ENCODE measurements at regions not wholly inside any gene's neighbourhood (a gene's known extent, or its start where the extent isn't known, plus 50 kb on each side); places are given as distances from the start of the nearest gene placed in this dataset.

- H3K27ac ChIP-seq, result no peak overlapping the region
- no peak for DNase-seq (ENCODE audit: low read depth, low spot score)
- TF ChIP-seq EZH2 (IDR thresholded peaks at IDR 0.05) (no peak), FOXP2 (optimal IDR thresholded peaks at IDR 0.05; ENCODE audit: control extremely low read depth, extremely low read length, insufficient read depth) (no peak), POLR2AphosphoS5 (IDR thresholded peaks at IDR 0.05; ENCODE audit: borderline replicate concordance, low read depth, low read length) (no peak)
- no peak overlapping the region for H3K9ac ChIP-seq (ENCODE audit: insufficient read length)
- H3K36me3 ChIP-seq (ENCODE audit: insufficient read depth, low read length), result no peaks in the 10 kb centered on the region
- H3K4me3 ChIP-seq, result no peak overlapping the region
- no peaks in the 10 kb centered on the region for H3K9me3 ChIP-seq (ENCODE audit: low read depth, low read length)
Measured at GRCh38 chr4:43296946-43297528, 404.5 kb downstream of the GRXCR1 start.

- H3K27ac ChIP-seq, result no peak overlapping the region
- no peak for TF ChIP-seq EZH2 (IDR thresholded peaks at IDR 0.05)
- TF ChIP-seq POLR2AphosphoS5 (IDR thresholded peaks at IDR 0.05; ENCODE audit: borderline replicate concordance, low read depth, low read length), result no peak
- no peak for TF ChIP-seq FOXP2 (optimal IDR thresholded peaks at IDR 0.05; ENCODE audit: control extremely low read depth, extremely low read length, insufficient read depth)
- H3K9ac ChIP-seq (ENCODE audit: insufficient read length), result no peak overlapping the region
- H3K9me3 ChIP-seq (ENCODE audit: low read depth, low read length), result no peaks in the 10 kb centered on the region
- H3K4me3 ChIP-seq, result no peak overlapping the region
- no peaks in the 10 kb centered on the region for H3K36me3 ChIP-seq (ENCODE audit: insufficient read depth, low read length)
- no peak for DNase-seq (ENCODE audit: low read depth, low spot score)
Measured at GRCh38 chr4:43316813-43317212, 424.3 kb downstream of the GRXCR1 start.

GRCh38 chr4:43325220-43325967, 432.9 kb downstream of the GRXCR1 start:
- TF ChIP-seq POLR2AphosphoS5 (IDR thresholded peaks at IDR 0.05; ENCODE audit: borderline replicate concordance, low read depth, low read length) (no peak), EZH2 (IDR thresholded peaks at IDR 0.05) (no peak), FOXP2 (optimal IDR thresholded peaks at IDR 0.05; ENCODE audit: control extremely low read depth, extremely low read length, insufficient read depth) (no peak)
- no peaks in the 10 kb centered on the region for H3K9me3 ChIP-seq (ENCODE audit: low read depth, low read length)
- no peak overlapping the region for H3K9ac ChIP-seq (ENCODE audit: insufficient read length)
- no peak for DNase-seq (ENCODE audit: low read depth, low spot score)
- no peak overlapping the region for H3K4me3 ChIP-seq
- H3K27ac ChIP-seq, result no peak overlapping the region
- H3K36me3 ChIP-seq (ENCODE audit: insufficient read depth, low read length), result no peaks in the 10 kb centered on the region

- H3K9me3 ChIP-seq (ENCODE audit: low read depth, low read length), result no peaks in the 10 kb centered on the region
- no peak overlapping the region for H3K9ac ChIP-seq (ENCODE audit: insufficient read length)
- DNase-seq (ENCODE audit: low read depth, low spot score), result no peak
- no peak overlapping the region for H3K27ac ChIP-seq
- no peaks in the 10 kb centered on the region for H3K36me3 ChIP-seq (ENCODE audit: insufficient read depth, low read length)
- no peak for TF ChIP-seq EZH2 (IDR thresholded peaks at IDR 0.05)
- no peak for TF ChIP-seq POLR2AphosphoS5 (IDR thresholded peaks at IDR 0.05; ENCODE audit: borderline replicate concordance, low read depth, low read length)
- no peak for TF ChIP-seq FOXP2 (optimal IDR thresholded peaks at IDR 0.05; ENCODE audit: control extremely low read depth, extremely low read length, insufficient read depth)
- no peak overlapping the region for H3K4me3 ChIP-seq
Measured at GRCh38 chr4:43330288-43330687, 437.8 kb downstream of the GRXCR1 start.

DNA sequence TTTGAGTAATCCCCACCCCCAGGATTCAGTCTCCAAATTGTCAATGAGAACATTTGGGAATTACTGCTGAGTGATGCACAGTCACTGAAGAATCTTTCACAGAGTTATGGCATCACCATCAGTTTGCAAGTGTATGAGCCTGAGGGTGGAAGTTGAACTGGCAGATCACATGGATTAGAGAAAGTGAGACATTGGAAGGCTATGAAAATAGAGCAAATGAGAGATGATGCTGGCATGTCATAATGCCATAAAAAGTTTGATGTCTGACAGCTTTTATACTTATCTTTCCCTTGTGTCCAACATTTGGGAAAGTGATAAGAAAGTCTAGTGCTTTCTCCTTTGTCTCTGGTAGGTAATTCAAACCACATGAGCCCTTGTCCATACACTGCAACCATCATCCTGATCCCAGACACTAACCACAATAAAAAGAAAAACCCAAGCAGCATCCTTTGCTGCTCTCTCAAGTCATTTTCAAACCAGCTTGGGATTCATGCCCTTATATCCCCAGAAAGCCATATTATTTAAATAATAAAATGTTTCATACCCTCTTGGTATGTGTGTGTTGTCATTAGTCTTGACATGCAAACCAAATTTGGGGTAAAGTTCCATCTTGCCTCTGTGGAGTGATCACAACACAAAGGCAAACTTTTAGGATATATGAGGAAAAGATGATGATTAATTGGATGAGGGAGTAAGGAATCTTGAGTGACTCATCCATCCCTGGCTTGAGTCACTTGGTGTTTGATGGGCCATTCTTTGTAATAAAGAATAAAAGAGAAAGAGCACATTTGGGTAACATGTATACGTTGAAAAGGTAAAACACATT, 438.9 kb downstream of the GRXCR1 start:
- Histone ChIP-seq H3K4me3 (no peak overlapping the region), H3K27ac (no peak overlapping the region), H3K9ac (ENCODE audit: insufficient read length) (no peak overlapping the region), H3K36me3 (ENCODE audit: insufficient read depth, low read length) (no peaks in the 10 kb centered on the region), H3K9me3 (ENCODE audit: low read depth, low read length) (no peaks in the 10 kb centered on the region)
- no peak for DNase-seq (ENCODE audit: low read depth, low spot score)
- TF ChIP-seq FOXP2 (optimal IDR thresholded peaks at IDR 0.05; ENCODE audit: control extremely low read depth, extremely low read length, insufficient read depth), result no peak
- TF ChIP-seq POLR2AphosphoS5 (IDR thresholded peaks at IDR 0.05; ENCODE audit: borderline replicate concordance, low read depth, low read length), result no peak
- no peak for TF ChIP-seq EZH2 (IDR thresholded peaks at IDR 0.05)

DNA sequence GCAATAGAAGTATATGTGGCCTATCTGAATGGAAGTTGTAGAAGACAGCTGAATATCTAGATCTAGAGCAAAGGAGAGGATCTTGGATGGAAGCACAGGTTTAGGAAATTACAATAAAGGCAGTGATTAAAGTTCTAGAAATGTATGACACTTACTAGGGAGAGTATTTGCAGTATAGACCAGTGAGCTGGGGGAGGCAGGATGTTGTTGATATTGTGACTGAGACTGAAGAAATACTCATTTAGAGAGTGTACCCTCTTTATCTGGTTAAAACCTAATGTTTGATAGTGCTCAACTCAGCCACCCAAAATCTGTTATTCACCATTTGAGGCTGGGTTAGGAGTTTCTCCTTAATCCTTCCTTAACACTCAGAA, 439.5 kb downstream of the GRXCR1 start:
- TF ChIP-seq FOXP2 (optimal IDR thresholded peaks at IDR 0.05; ENCODE audit: control extremely low read depth, extremely low read length, insufficient read depth) (no peak), EZH2 (IDR thresholded peaks at IDR 0.05) (no peak), POLR2AphosphoS5 (IDR thresholded peaks at IDR 0.05; ENCODE audit: borderline replicate concordance, low read depth, low read length) (no peak)
- no peaks in the 10 kb centered on the region for H3K36me3 ChIP-seq (ENCODE audit: insufficient read depth, low read length)
- H3K4me3 ChIP-seq, result no peak overlapping the region
- H3K9ac ChIP-seq (ENCODE audit: insufficient read length), result no peak overlapping the region
- H3K27ac ChIP-seq, result no peak overlapping the region
- no peak for DNase-seq (ENCODE audit: low read depth, low spot score)
- H3K9me3 ChIP-seq (ENCODE audit: low read depth, low read length), result no peaks in the 10 kb centered on the region

DNA sequence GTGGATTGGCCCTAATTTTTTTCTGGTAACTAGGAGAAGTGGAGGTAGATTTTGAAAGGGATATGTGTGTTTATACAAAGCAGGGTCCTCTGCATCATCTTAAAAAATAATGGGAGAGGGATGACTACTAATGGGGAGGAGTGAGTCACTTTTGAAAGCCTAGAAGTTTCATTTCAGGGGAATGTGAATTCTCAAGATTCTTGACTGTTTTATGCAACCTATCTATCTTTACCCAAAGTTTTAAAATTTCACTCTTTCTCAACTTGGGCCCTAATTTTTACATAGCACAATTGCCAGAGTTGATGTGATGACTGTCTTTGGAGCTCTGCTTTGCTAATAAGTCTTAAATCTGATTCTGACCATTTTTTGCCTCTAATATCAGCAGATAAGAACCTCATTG, 445.2 kb downstream of the GRXCR1 start:
- no peak for DNase-seq (ENCODE audit: low read depth, low spot score)
- H3K27ac ChIP-seq, result no peak overlapping the region

GRCh38 chr4:43339435-43339834, 446.9 kb downstream of the GRXCR1 start:
- Histone ChIP-seq H3K27ac (no peak overlapping the region), H3K9ac (ENCODE audit: insufficient read length) (no peak overlapping the region), H3K36me3 (ENCODE audit: insufficient read depth, low read length) (no peaks in the 10 kb centered on the region), H3K4me3 (no peak overlapping the region), H3K9me3 (ENCODE audit: low read depth, low read length) (no peaks in the 10 kb centered on the region)
- DNase-seq (ENCODE audit: low read depth, low spot score), result no peak
- TF ChIP-seq FOXP2 (optimal IDR thresholded peaks at IDR 0.05; ENCODE audit: control extremely low read depth, extremely low read length, insufficient read depth) (no peak), POLR2AphosphoS5 (IDR thresholded peaks at IDR 0.05; ENCODE audit: borderline replicate concordance, low read depth, low read length) (no peak), EZH2 (IDR thresholded peaks at IDR 0.05) (no peak)

More for the DNA sequence above, 445.2 kb downstream of the GRXCR1 start:
- TF ChIP-seq EZH2 (IDR thresholded peaks at IDR 0.05) (no peak), POLR2AphosphoS5 (IDR thresholded peaks at IDR 0.05; ENCODE audit: borderline replicate concordance, low read depth, low read length) (no peak), FOXP2 (optimal IDR thresholded peaks at IDR 0.05; ENCODE audit: control extremely low read depth, extremely low read length, insufficient read depth) (no peak)
- H3K9ac ChIP-seq (ENCODE audit: insufficient read length), result no peak overlapping the region
- no peak overlapping the region for H3K4me3 ChIP-seq
- no peaks in the 10 kb centered on the region for H3K36me3 ChIP-seq (ENCODE audit: insufficient read depth, low read length)
- H3K9me3 ChIP-seq (ENCODE audit: low read depth, low read length), result no peaks in the 10 kb centered on the region

Measured in SK-N-MC (cell line).